ENCODE measurements at regions not wholly inside any gene's neighbourhood (a gene's known extent, or its start where the extent isn't known, plus 50 kb on each side); places are given as distances from the start of the nearest gene placed in this dataset.

DNA sequence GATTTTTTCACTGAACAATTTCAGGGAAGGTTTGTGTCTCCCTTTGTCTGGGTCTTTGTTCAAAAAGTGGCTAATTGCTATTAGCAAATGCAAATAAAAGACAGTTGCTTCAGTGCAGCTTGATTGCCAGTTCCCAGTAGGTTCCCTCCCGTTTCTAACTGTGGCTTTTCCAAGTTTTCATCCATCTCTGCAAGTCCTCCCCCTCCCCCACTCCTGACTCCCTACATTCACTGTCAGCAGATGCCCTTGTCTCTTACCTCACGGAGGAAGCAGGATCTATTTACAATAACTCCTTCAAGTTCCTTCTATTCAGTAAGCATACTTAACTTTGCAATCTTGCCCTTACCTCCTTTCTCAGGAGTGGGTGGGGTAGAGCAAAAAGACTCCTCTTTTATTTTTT is 55.4 kb upstream of the SCEL start:
- Histone ChIP-seq H3K36me3 (ENCODE audit: control insufficient read depth, insufficient read depth, low read length, severe bottlenecking) (no peaks in the 10 kb centered on the region), H3K4me3 (ENCODE audit: low read length) (no peak overlapping the region), H3K9me3 (ENCODE audit: control insufficient read depth, low read length) (peaks cover 3% of the 10 kb centered on the region), H3K9ac (ENCODE audit: low read length) (peak overlapping the region; percentile 89), H3K4me1 (ENCODE audit: control insufficient read depth, insufficient read depth, low read length) (peaks cover 49% of the 10 kb centered on the region), H3K27me3 (replicated peaks; ENCODE audit: control insufficient read depth, insufficient read depth, low read length) (no peaks in the 10 kb centered on the region)
- peak; percentile 15 for DNase-seq (ENCODE audit: low read depth)

DNA sequence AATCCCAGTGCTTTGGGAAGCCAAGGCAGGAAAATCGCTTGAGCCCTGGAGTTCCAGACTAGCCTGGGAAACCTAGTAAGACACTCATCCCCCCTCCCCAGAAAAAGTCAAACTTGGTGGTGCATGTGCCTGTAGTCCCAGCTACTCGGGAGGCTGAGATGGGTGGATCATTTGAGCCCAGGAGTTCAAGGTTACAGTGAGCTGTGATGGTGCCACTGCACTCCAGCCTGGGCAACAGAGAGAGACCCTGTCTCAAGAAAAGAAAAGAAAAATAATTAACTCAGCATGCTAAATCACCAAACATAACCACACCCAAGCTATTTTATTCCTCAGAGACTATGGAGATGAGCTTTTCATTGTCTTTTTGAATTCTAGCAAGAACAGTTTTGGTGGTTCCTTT is 56.2 kb upstream of the SCEL start:
- Histone ChIP-seq H3K36me3 (ENCODE audit: control insufficient read depth, insufficient read depth, low read length, severe bottlenecking) (no peaks in the 10 kb centered on the region), H3K9ac (ENCODE audit: low read length) (peak overlapping the region; percentile 89), H3K9me3 (ENCODE audit: control insufficient read depth, low read length) (peaks cover 3% of the 10 kb centered on the region), H3K4me3 (ENCODE audit: low read length) (peak overlapping the region; percentile 79), H3K27me3 (replicated peaks; ENCODE audit: control insufficient read depth, insufficient read depth, low read length) (no peaks in the 10 kb centered on the region), H3K4me1 (ENCODE audit: control insufficient read depth, insufficient read depth, low read length) (peaks cover 49% of the 10 kb centered on the region)
- DNase-seq (ENCODE audit: low read depth), result no peak

- no peaks in the 10 kb centered on the region for H3K27me3 ChIP-seq (replicated peaks; ENCODE audit: control insufficient read depth, insufficient read depth, low read length)
- no peaks in the 10 kb centered on the region for H3K9me3 ChIP-seq (ENCODE audit: control insufficient read depth, low read length)
- peaks cover 63% of the 10 kb centered on the region for H3K4me1 ChIP-seq (ENCODE audit: control insufficient read depth, insufficient read depth, low read length)
- DNase-seq (ENCODE audit: low read depth), result no peak
- H3K36me3 ChIP-seq (ENCODE audit: control insufficient read depth, insufficient read depth, low read length, severe bottlenecking), result no peaks in the 10 kb centered on the region
- peak overlapping the region; percentile 79 for H3K4me3 ChIP-seq (ENCODE audit: low read length)
- H3K9ac ChIP-seq (ENCODE audit: low read length), result peak overlapping the region; percentile 89
Measured at GRCh38 chr13:77477299-77477848, 58.1 kb upstream of the SCEL start.

DNA sequence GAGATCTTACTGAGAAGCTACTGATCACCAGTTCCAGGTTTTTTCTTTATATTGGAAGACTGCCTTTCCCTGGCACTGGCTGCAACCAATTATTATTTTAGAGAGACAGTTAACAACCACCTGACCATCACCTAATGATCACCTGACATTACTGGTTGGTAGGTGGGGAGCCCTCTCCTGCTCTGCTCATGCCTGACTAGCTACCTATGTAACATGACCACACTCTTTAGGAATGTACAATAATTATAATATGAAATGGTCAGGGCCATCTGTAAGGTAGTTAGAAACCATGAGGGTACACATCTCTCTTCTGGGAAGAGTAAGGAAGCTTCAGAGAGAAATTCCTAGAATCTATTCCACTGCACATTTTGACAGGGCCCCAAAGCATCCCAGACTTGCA is 59.0 kb upstream of the SCEL start:
- Histone ChIP-seq H3K36me3 (ENCODE audit: control insufficient read depth, insufficient read depth, low read length, severe bottlenecking) (no peaks in the 10 kb centered on the region), H3K9me3 (ENCODE audit: control insufficient read depth, low read length) (no peaks in the 10 kb centered on the region), H3K27me3 (replicated peaks; ENCODE audit: control insufficient read depth, insufficient read depth, low read length) (no peaks in the 10 kb centered on the region), H3K4me1 (ENCODE audit: control insufficient read depth, insufficient read depth, low read length) (peaks cover 72% of the 10 kb centered on the region), H3K9ac (ENCODE audit: low read length) (peak overlapping the region; percentile 1), H3K4me3 (ENCODE audit: low read length) (no peak overlapping the region)
- no peak for DNase-seq (ENCODE audit: low read depth)

- H3K9me3 ChIP-seq (ENCODE audit: control insufficient read depth, low read length), result no peaks in the 10 kb centered on the region
- no peak overlapping the region for H3K4me3 ChIP-seq (ENCODE audit: low read length)
- H3K4me1 ChIP-seq (ENCODE audit: control insufficient read depth, insufficient read depth, low read length), result peaks cover 71% of the 10 kb centered on the region
- H3K27me3 ChIP-seq (replicated peaks; ENCODE audit: control insufficient read depth, insufficient read depth, low read length), result no peaks in the 10 kb centered on the region
- H3K9ac ChIP-seq (ENCODE audit: low read length), result no peak overlapping the region
- no peak for DNase-seq (ENCODE audit: low read depth)
- H3K36me3 ChIP-seq (ENCODE audit: control insufficient read depth, insufficient read depth, low read length, severe bottlenecking), result no peaks in the 10 kb centered on the region
Measured at GRCh38 chr13:77475345-77476084, 60.0 kb upstream of the SCEL start.

DNA sequence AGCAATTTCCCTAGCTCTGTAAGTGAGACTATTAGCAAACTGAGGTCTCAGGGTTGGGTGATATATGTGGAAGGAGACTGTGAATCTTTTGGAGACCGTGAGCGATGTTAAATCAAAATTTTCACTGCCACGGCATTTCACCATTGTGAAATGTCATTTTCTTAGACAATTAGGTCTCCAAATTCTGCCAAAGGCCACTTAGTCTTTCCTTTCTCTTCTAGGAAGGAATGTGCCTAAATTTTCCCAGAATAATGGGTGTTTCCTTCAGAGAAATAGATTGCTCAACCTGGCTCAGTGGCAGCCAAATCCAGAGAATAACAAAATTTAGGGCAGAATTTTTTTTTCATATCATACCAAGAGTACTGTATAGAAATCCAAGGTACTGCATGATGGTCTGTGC is 64.5 kb upstream of the SCEL start:
- H3K27me3 ChIP-seq (replicated peaks; ENCODE audit: control insufficient read depth, insufficient read depth, low read length), result no peaks in the 10 kb centered on the region
- H3K9ac ChIP-seq (ENCODE audit: low read length), result peak overlapping the region; percentile 82
- H3K4me3 ChIP-seq (ENCODE audit: low read length), result no peak overlapping the region
- H3K36me3 ChIP-seq (ENCODE audit: control insufficient read depth, insufficient read depth, low read length, severe bottlenecking), result no peaks in the 10 kb centered on the region
- peak; percentile 38 for DNase-seq (ENCODE audit: low read depth)
- H3K9me3 ChIP-seq (ENCODE audit: control insufficient read depth, low read length), result no peaks in the 10 kb centered on the region
- peaks cover 42% of the 10 kb centered on the region for H3K4me1 ChIP-seq (ENCODE audit: control insufficient read depth, insufficient read depth, low read length)

DNA sequence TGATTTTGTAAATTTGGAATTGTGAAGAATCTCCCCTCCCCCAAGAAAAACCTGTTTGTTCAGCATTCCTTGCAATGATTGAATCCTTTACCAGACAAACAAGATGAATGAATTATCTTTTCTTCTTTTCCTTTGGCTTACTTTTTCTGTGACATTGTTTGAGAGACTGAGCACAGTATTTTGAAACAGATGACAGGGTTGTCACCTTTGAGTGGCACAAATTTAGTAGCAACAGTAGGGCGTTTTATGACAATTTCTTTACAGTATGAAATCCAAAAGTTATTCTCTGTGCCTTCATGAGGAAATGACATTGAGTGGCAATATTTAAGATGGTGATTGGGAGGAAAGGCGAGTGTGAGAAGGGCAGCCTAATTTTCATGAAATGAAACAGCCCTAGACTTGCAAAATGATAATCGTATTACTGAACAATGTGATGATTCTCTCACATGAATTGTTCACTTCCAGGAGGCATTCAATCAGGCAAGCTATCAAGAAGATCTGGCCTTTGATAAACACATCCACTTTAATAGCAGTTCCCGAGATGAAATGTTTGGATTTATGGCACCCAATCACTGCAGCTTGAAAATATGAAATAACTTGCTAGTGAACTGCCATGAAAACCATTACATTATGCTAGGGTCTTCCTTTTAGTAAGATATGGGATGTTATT is 68.6 kb upstream of the SCEL start:
- Histone ChIP-seq H3K4me1 (ENCODE audit: control insufficient read depth, insufficient read depth, low read length) (peaks cover 63% of the 10 kb centered on the region), H3K36me3 (ENCODE audit: control insufficient read depth, insufficient read depth, low read length, severe bottlenecking) (no peaks in the 10 kb centered on the region), H3K27me3 (replicated peaks; ENCODE audit: control insufficient read depth, insufficient read depth, low read length) (no peaks in the 10 kb centered on the region), H3K9ac (ENCODE audit: low read length) (no peak overlapping the region), H3K9me3 (ENCODE audit: control insufficient read depth, low read length) (no peaks in the 10 kb centered on the region), H3K4me3 (ENCODE audit: low read length) (no peak overlapping the region)
- DNase-seq (ENCODE audit: low read depth), result no peak

DNA sequence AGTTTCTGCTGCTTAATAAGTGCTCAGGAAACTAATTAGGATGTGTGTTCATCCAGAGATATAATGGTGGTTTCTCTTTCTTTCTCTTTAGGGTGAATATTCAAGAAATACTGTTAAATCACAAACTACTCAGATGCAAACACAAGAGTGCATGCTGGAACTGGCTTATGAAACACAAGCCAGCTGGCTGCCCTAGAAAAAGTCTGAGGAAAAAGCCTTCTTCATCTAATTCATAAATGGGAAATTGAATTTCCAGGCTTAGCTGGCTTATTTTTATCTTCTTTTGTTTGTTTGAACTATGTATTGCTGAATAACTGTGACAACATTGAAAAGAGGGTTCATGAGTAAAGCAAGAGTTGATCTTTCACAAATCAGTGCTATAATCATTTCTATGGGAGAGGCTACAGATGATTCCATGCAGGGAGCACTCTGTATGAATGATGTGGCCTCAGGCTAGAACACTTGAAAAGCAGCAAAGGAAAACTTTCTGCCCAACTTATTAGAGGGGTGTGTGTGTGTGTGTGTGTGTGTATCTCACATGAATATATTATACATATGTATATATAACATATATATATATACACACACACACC is 69.8 kb upstream of the SCEL start:
- Histone ChIP-seq H3K27me3 (replicated peaks; ENCODE audit: control insufficient read depth, insufficient read depth, low read length) (no peaks in the 10 kb centered on the region), H3K4me1 (ENCODE audit: control insufficient read depth, insufficient read depth, low read length) (peaks cover 64% of the 10 kb centered on the region), H3K9ac (ENCODE audit: low read length) (peak overlapping the region; percentile 82), H3K9me3 (ENCODE audit: control insufficient read depth, low read length) (no peaks in the 10 kb centered on the region), H3K4me3 (ENCODE audit: low read length) (no peak overlapping the region), H3K36me3 (ENCODE audit: control insufficient read depth, insufficient read depth, low read length, severe bottlenecking) (no peaks in the 10 kb centered on the region)
- DNase-seq (ENCODE audit: low read depth), result peak; percentile 50

DNA sequence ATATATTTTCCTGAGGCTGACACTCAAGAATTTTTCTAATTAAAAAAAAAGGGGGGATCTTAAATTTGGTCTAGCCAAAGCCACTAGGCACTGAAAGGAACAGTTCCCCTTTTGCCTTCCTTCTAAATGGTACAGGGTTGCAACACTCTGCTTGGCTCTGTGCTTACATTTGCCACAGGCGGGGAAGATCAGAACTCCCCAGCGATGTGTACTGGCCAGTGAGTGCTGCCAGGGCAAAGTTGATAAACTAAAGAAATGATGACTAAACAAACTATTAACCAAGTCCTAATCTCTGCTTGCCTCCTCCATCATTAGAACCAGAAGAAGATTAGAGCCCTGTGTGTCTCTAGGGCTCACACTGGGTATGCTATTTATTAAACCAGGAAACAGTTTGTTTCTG is 75.3 kb upstream of the SCEL start:
- H3K36me3 ChIP-seq (ENCODE audit: control insufficient read depth, insufficient read depth, low read length, severe bottlenecking), result no peaks in the 10 kb centered on the region
- H3K4me3 ChIP-seq (ENCODE audit: low read length), result peak overlapping the region; percentile 51
- no peak for DNase-seq (ENCODE audit: low read depth)
- no peaks in the 10 kb centered on the region for H3K9me3 ChIP-seq (ENCODE audit: control insufficient read depth, low read length)
- H3K4me1 ChIP-seq (ENCODE audit: control insufficient read depth, insufficient read depth, low read length), result peaks cover 70% of the 10 kb centered on the region
- H3K27me3 ChIP-seq (replicated peaks; ENCODE audit: control insufficient read depth, insufficient read depth, low read length), result no peaks in the 10 kb centered on the region
- peak overlapping the region; percentile 82 for H3K9ac ChIP-seq (ENCODE audit: low read length)

GRCh38 chr13:77459592-77459991 is 75.9 kb upstream of the SCEL start:
- Histone ChIP-seq H3K4me1 (ENCODE audit: control insufficient read depth, insufficient read depth, low read length) (peaks cover 64% of the 10 kb centered on the region), H3K9me3 (ENCODE audit: control insufficient read depth, low read length) (no peaks in the 10 kb centered on the region), H3K4me3 (ENCODE audit: low read length) (peak overlapping the region; percentile 51), H3K27me3 (replicated peaks; ENCODE audit: control insufficient read depth, insufficient read depth, low read length) (no peaks in the 10 kb centered on the region), H3K9ac (ENCODE audit: low read length) (peak overlapping the region; percentile 82), H3K36me3 (ENCODE audit: control insufficient read depth, insufficient read depth, low read length, severe bottlenecking) (no peaks in the 10 kb centered on the region)
- DNase-seq (ENCODE audit: low read depth), result no peak

DNA sequence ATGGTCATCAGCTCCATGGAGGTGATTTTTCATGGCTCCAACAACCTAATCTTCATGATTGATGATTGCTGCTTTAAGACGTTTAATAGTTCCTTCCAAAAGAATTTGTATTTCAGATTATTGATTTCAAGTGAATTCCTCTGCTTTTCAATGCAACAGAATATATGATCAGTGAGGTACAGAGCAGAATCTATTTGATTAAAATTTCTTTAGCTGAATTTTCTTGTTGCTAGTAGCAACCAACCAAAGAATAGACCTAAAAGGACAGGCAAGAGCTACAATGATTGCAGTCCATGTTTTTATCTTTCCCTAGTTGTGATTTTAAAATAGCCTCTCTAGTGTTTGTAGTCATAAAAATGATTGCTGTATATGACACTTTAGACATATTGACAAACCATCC is 76.8 kb upstream of the SCEL start:
- peaks cover 56% of the 10 kb centered on the region for H3K4me1 ChIP-seq (ENCODE audit: control insufficient read depth, insufficient read depth, low read length)
- no peak overlapping the region for H3K9ac ChIP-seq (ENCODE audit: low read length)
- no peak for DNase-seq (ENCODE audit: low read depth)
- no peaks in the 10 kb centered on the region for H3K9me3 ChIP-seq (ENCODE audit: control insufficient read depth, low read length)
- H3K4me3 ChIP-seq (ENCODE audit: low read length), result no peak overlapping the region
- no peaks in the 10 kb centered on the region for H3K27me3 ChIP-seq (replicated peaks; ENCODE audit: control insufficient read depth, insufficient read depth, low read length)
- no peaks in the 10 kb centered on the region for H3K36me3 ChIP-seq (ENCODE audit: control insufficient read depth, insufficient read depth, low read length, severe bottlenecking)
